A549 (cell line): ENCODE measurements at regions not wholly inside any gene's neighbourhood (a gene's known extent, or its start where the extent isn't known, plus 50 kb on each side); places are given as distances from the start of the nearest gene placed in this dataset.

Experiments
- ATAC-seq, 2 experiments: fragments of 200-7000 bp in 1 of 2; fragments of >200 bp in 1 of 2; cut with Nextera tagmentation in 1 of 2; cut with Tn5 transposase in 1 of 2; 3 replicates each; pipeline versions ENCODE4 v1.8.0 to v1.9.1; 2018 to 2020; ENCODE audit warnings: mild to moderate bottlenecking in 1 of 2, moderate library complexity in 1 of 2
- CTCF ChIA-PET: fragments of 300-600 bp; sonication (Branson Sonifier 250); formaldehyde crosslinking; extraction: SDS; loops from one replicate; lab custom pipeline; 2021; ENCODE audit warnings: antibody characterized with exemption, inconsistent platforms; lab: Yijun Ruan, JAX
- POLR2A ChIA-PET: fragments of 350-600 bp; formaldehyde crosslinking; extraction: SDS; loops from one replicate; lab custom pipeline; 2021; ENCODE audit warnings: antibody characterized with exemption, inconsistent platforms; lab: Yijun Ruan, JAX
- DNase-seq, 2 experiments: peaks; one replicate each; pipeline versions ENCODE4 v3.0.0 to v3.0.0-alpha.2; 2011 to 2016; ENCODE audit warnings: low read depth in 1 of 2, low spot score in 1 of 2
- FAIRE-seq: peaks from 2 replicates; lab custom pipeline; 2011; peaks lifted over from hg19 to GRCh38; lab: Jason Lieb, UNC
- H3K27ac ChIP-seq, 2 experiments: fragments of >200 bp; sonication (Bioruptor Twin); formaldehyde crosslinking; 3 replicates each; pipeline ENCODE4 v1.5.1; 2016 to 2017
- H3K4me1 ChIP-seq: fragments of >200 bp; sonication (Bioruptor Twin); formaldehyde crosslinking; 3 replicates; pipeline ENCODE4 v1.6.1; 2016
- H3K4me2 ChIP-seq: fragments of >200 bp; sonication (Bioruptor Twin); formaldehyde crosslinking; 3 replicates; pipeline ENCODE4 v1.6.1; 2016
- H3K4me3 ChIP-seq: fragments of >200 bp; sonication (Bioruptor Twin); formaldehyde crosslinking; 3 replicates; pipeline ENCODE4 v1.5.1; 2016
- H3K9me3 ChIP-seq: fragments of >200 bp; sonication (Bioruptor Twin); formaldehyde crosslinking; 3 replicates; pipeline ENCODE4 v1.6.1; 2016
- ATOH8 ChIP-seq: fragments of 250-450 bp; sonication (Bioruptor Pico); IDR thresholded peaks from 2 replicates; pipeline ENCODE4 v1.5.0; 2020; ENCODE audit warnings: low read depth, mild to moderate bottlenecking, moderate library complexity
- CBX2 ChIP-seq: fragments of 200-600 bp; sonication (generic); IDR thresholded peaks from 2 replicates; pipeline ENCODE4 v1.6.1; 2016; ENCODE audit warnings: low read depth, mild to moderate bottlenecking, borderline replicate concordance
- CBX8 ChIP-seq: fragments of 200-600 bp; sonication (generic); IDR thresholded peaks from 2 replicates; pipeline ENCODE4 v1.6.1; 2016
- ESRRA ChIP-seq: fragments of 150-350 bp; IDR thresholded peaks from 2 replicates; pipeline ENCODE4 v1.6.1; 2014; ENCODE audit warnings: mild to moderate bottlenecking, low read length, borderline replicate concordance
- FOSB ChIP-seq: fragments of 250-450 bp; sonication (Bioruptor Pico); IDR thresholded peaks from 2 replicates; pipeline ENCODE4 v1.5.0; 2020; ENCODE audit warnings: mild to moderate bottlenecking, moderate library complexity
- FOXS1 ChIP-seq: fragments of 250-450 bp; sonication (Bioruptor Pico); IDR thresholded peaks from 2 replicates; pipeline ENCODE4 v1.5.0; 2020; ENCODE audit warnings: mild to moderate bottlenecking, moderate library complexity
- HDAC2 ChIP-seq: fragments of 200-600 bp; sonication (generic); IDR thresholded peaks from 2 replicates; pipeline ENCODE4 v1.6.1; 2016
- HMGXB4 ChIP-seq: fragments of 250-450 bp; sonication (Bioruptor Pico); IDR thresholded peaks from 2 replicates; pipeline ENCODE4 v1.5.0; 2021; ENCODE audit warnings: mild to moderate bottlenecking, moderate library complexity, borderline replicate concordance
- HOXB13 ChIP-seq: fragments of 250-450 bp; sonication (Bioruptor Pico); IDR thresholded peaks from 2 replicates; pipeline ENCODE4 v1.5.0; 2020; ENCODE audit warnings: low read depth, mild to moderate bottlenecking, moderate library complexity
- JUN ChIP-seq, 2 experiments: fragments of >200 bp; sonication (Bioruptor Twin); formaldehyde crosslinking; IDR thresholded peaks; 2 replicates in 1 of 2; 3 replicates in 1 of 2; pipeline ENCODE4 v1.6.1; 2016 to 2017
- KDM1A ChIP-seq: fragments of 200-600 bp; sonication (generic); IDR thresholded peaks from 2 replicates; pipeline ENCODE4 v1.6.1; 2016; ENCODE audit warnings: low read depth, mild to moderate bottlenecking
- MAZ ChIP-seq: fragments of 150-350 bp; IDR thresholded peaks from 2 replicates; pipeline ENCODE4 v1.6.1; 2014; ENCODE audit warnings: antibody characterized with exemption, low read depth, low read length, borderline replicate concordance
- PHF8 ChIP-seq: fragments of 200-600 bp; sonication (generic); IDR thresholded peaks from 2 replicates; pipeline ENCODE4 v1.6.1; 2016; ENCODE audit warnings: low read depth, mild to moderate bottlenecking, antibody characterized with exemption, moderate library complexity, borderline replicate concordance
- POLR2A ChIP-seq: IDR thresholded peaks from 2 replicates; pipeline ENCODE4 v1.6.1; 2012; ENCODE audit warnings: mild to moderate bottlenecking, low read length
- RARB ChIP-seq: fragments of 250-450 bp; sonication (Bioruptor Pico); IDR thresholded peaks from 2 replicates; pipeline ENCODE4 v1.8.0; 2021; ENCODE audit warnings: mild to moderate bottlenecking, moderate library complexity
- REST ChIP-seq: fragments of 200-600 bp; sonication (generic); IDR thresholded peaks from 2 replicates; pipeline ENCODE4 v1.6.1; 2016; ENCODE audit warnings: antibody characterized with exemption, mild to moderate bottlenecking, moderate library complexity
- RNF2 ChIP-seq: fragments of 200-600 bp; sonication (generic); IDR thresholded peaks from 2 replicates; pipeline ENCODE4 v1.6.1; 2016; ENCODE audit warnings: low read depth, mild to moderate bottlenecking, antibody characterized with exemption, moderate library complexity, borderline replicate concordance
- SMC3 ChIP-seq: fragments of >200 bp; sonication (Bioruptor Twin); formaldehyde crosslinking; IDR thresholded peaks from 3 replicates; pipeline ENCODE4 v1.6.1; 2018; ENCODE audit warnings: inconsistent platforms
- SREBF2 ChIP-seq: fragments of 450-650 bp; IDR thresholded peaks from 2 replicates; pipeline ENCODE4 v1.6.1; 2014; ENCODE audit warnings: mild to moderate bottlenecking, moderate library complexity
- TFCP2L1 ChIP-seq: fragments of 250-450 bp; sonication (Bioruptor Pico); IDR thresholded peaks from 2 replicates; pipeline ENCODE4 v1.5.0; 2021; ENCODE audit warnings: mild to moderate bottlenecking
- ZC3H11A ChIP-seq: fragments of 450-650 bp; IDR thresholded peaks from 2 replicates; pipeline ENCODE4 v1.6.1; 2014; ENCODE audit warnings: antibody characterized with exemption, mild to moderate bottlenecking
- ZNF302 ChIP-seq: fragments of 250-450 bp; sonication (Bioruptor Pico); IDR thresholded peaks from 2 replicates; pipeline ENCODE4 v1.9.0; 2021; ENCODE audit warnings: inconsistent platforms, mild to moderate bottlenecking, moderate library complexity
- WGBS: methylation state at CpG from one replicate; pipeline ENCODE4 v1.1.6; 2017; ENCODE audit errors: missing lambda C conversion rate; 5-methylcytosine and 5-hydroxymethylcytosine counted together

GRCh38 chr5:63261695-63262094 lies 683.1 kb downstream of the LRRC70 start:
- Histone ChIP-seq H3K4me1 (peaks cover 13% of the 10 kb centered on the region; the same call in 2 of the 3 replicates), H3K4me2 (peak overlapping the region; percentile 27; the same call in 1 of the 3 replicates), H3K9me3 (no peaks in the 10 kb centered on the region), H3K4me3 (no peak overlapping the region), H3K27ac (peak overlapping the region in 1 of 2 experiments; percentile 57; a peak in 2 of 6 replicates)
- no peak for FAIRE-seq
- TF ChIP-seq CBX8 = no peak
- no peak for TF ChIP-seq JUN (IDR thresholded peaks at IDR 0.05)
- no peak for TF ChIP-seq SREBF2
- no peak for TF ChIP-seq POLR2A
- TF ChIP-seq ESRRA = no peak
- no peak for TF ChIP-seq HMGXB4 (CRISPR knock-in tag)
- no peak for TF ChIP-seq FOSB (CRISPR knock-in tag)
- no peak for TF ChIP-seq HDAC2
- no peak for TF ChIP-seq HOXB13 (CRISPR knock-in tag)
- no peak for TF ChIP-seq REST
- TF ChIP-seq MAZ = no peak
- no peak for TF ChIP-seq ATOH8
- TF ChIP-seq SMC3 = no peak
- no peak for TF ChIP-seq RARB (CRISPR knock-in tag)
- TF ChIP-seq ZC3H11A = no peak
- TF ChIP-seq FOXS1 (CRISPR knock-in tag) = no peak
- TF ChIP-seq PHF8 = no peak
- TF ChIP-seq KDM1A = no peak
- ATAC-seq = no peak
- POLR2A ChIA-PET = no interaction called here
- CTCF ChIA-PET = no interaction called here
- no peak for DNase-seq

- ChIA-PET CTCF (no interaction called here), POLR2A (no interaction called here)
- WGBS = 37% methylated on average over 5 of the region's 5 CpGs
- ATAC-seq = no peak
- DNase-seq = no peak
- Histone ChIP-seq H3K4me3 (no peak overlapping the region), H3K27ac (no peak overlapping the region), H3K9me3 (no peaks in the 10 kb centered on the region), H3K4me2 (no peak overlapping the region)
- TF ChIP-seq RARB (CRISPR knock-in tag) = no peak
- TF ChIP-seq FOSB (CRISPR knock-in tag) = no peak
- no peak for TF ChIP-seq MAZ
- no peak for TF ChIP-seq ZC3H11A
- TF ChIP-seq REST = no peak
- no peak for TF ChIP-seq RNF2
- TF ChIP-seq TFCP2L1 (CRISPR knock-in tag) = no peak
- TF ChIP-seq ZNF302 (CRISPR knock-in tag) = no peak
- TF ChIP-seq SMC3 = no peak
- no peak for TF ChIP-seq CBX2
- TF ChIP-seq, all 56 proteins: peak for 0
- FAIRE-seq = no peak
- no peaks in the 10 kb centered on the region for H3K4me1 ChIP-seq
Observed at GRCh38 chr5:63255594-63255993, 677.0 kb downstream of the LRRC70 start.
